Brain microvascular endothelial cell (primary cell): ENCODE measurements at regions not wholly inside any gene's neighbourhood (a gene's known extent, or its start where the extent isn't known, plus 50 kb on each side); places are given as distances from the start of the nearest gene placed in this dataset.
A peak's percentile ranks its signal among the peaks of the same experiment; 100 is the strongest.

ENCODE experiments used
- DNase-seq: peaks from one replicate; pipeline ENCODE4 v3.0.0-alpha.2; 2020
- H3K27ac ChIP-seq: fragments of 250-450 bp; sonication (Bioruptor Pico); 2 replicates; pipeline ENCODE4 v1.5.1; 2020; ENCODE audit warnings: mild to moderate bottlenecking, moderate library complexity
- H3K27me3 ChIP-seq: fragments of 250-450 bp; sonication (Bioruptor Pico); replicated peaks from 2 replicates; pipeline ENCODE4 v1.5.1; 2020; ENCODE audit warnings: mild to moderate bottlenecking
- H3K36me3 ChIP-seq: fragments of 250-450 bp; sonication (Bioruptor Pico); replicated peaks from 2 replicates; pipeline ENCODE4 v1.5.1; 2020; ENCODE audit warnings: mild to moderate bottlenecking
- H3K4me3 ChIP-seq: 2 replicates; pipeline ENCODE4 v1.5.1; 2011; ENCODE audit warnings: low read depth, mild to moderate bottlenecking, control low read depth, low read length, moderate library complexity
- CTCF ChIP-seq: IDR thresholded peaks from 2 replicates; pipeline ENCODE4 v1.5.1; 2011; ENCODE audit warnings: low read depth, mild to moderate bottlenecking, moderate library complexity, low read length, control low read depth, inconsistent platforms; ENCODE audit errors: missing control alignments
- in situ Hi-C: cut with HindIII; loops from 2 replicates; pipeline ENCODE4 v1.10.0; 2017; ENCODE audit warnings: low sequenced_read_pairs, low pct_ligation_motif_present

- no peak overlapping the region for H3K27ac ChIP-seq
- TF ChIP-seq CTCF: no peak
- in situ Hi-C loops: no loop called here
- H3K27me3 ChIP-seq: no peaks in the 10 kb centered on the region
- no peaks in the 10 kb centered on the region for H3K36me3 ChIP-seq
- DNase-seq: no peak
- no peak overlapping the region for H3K4me3 ChIP-seq
These were observed 446.5 kb upstream of the MIS18BP1 start for GRCh38 chr14:45699471-45699870.

- in situ Hi-C loops: no loop called here
These were observed 445.6 kb upstream of the MIS18BP1 start for GRCh38 chr14:45698462-45699134.

GRCh38 chr14:45686771-45687170 lies 433.8 kb upstream of the MIS18BP1 start:
- TF ChIP-seq CTCF: no peak
- in situ Hi-C loops: no loop called here
- Histone ChIP-seq H3K27ac (no peak overlapping the region), H3K4me3 (no peak overlapping the region), H3K27me3 (no peaks in the 10 kb centered on the region), H3K36me3 (no peaks in the 10 kb centered on the region)
- no peak for DNase-seq

More at GRCh38 chr14:45698462-45699134, 445.6 kb upstream of the MIS18BP1 start:
- TF ChIP-seq CTCF: no peak
- Histone ChIP-seq H3K27me3 (no peaks in the 10 kb centered on the region), H3K4me3 (no peak overlapping the region), H3K36me3 (no peaks in the 10 kb centered on the region), H3K27ac (no peak overlapping the region)
- DNase-seq: no peak

- no peak for DNase-seq
- in situ Hi-C loops: no loop called here
- no peaks in the 10 kb centered on the region for H3K27me3 ChIP-seq
- TF ChIP-seq CTCF: no peak
- no peaks in the 10 kb centered on the region for H3K36me3 ChIP-seq
- H3K4me3 ChIP-seq: no peak overlapping the region
- H3K27ac ChIP-seq: peak overlapping the region; percentile 29
These were observed 427.5 kb upstream of the MIS18BP1 start for GRCh38 chr14:45680531-45680930.

- DNase-seq: peak; percentile 8
- no peaks in the 10 kb centered on the region for H3K27me3 ChIP-seq
- no peak for TF ChIP-seq CTCF
- in situ Hi-C loops: no loop called here
- H3K27ac ChIP-seq: peak overlapping the region; percentile 29
- no peaks in the 10 kb centered on the region for H3K36me3 ChIP-seq
- H3K4me3 ChIP-seq: no peak overlapping the region
These were observed 426.9 kb upstream of the MIS18BP1 start for GRCh38 chr14:45679853-45680252.

- H3K27me3 ChIP-seq: no peaks in the 10 kb centered on the region
- no peak for TF ChIP-seq CTCF
- no peak for DNase-seq
- in situ Hi-C loops: no loop called here
- no peaks in the 10 kb centered on the region for H3K36me3 ChIP-seq
- no peak overlapping the region for H3K27ac ChIP-seq
- no peak overlapping the region for H3K4me3 ChIP-seq
These were observed 425.2 kb upstream of the MIS18BP1 start for GRCh38 chr14:45678163-45678562.
